AG04450 (cell line): ENCODE measurements at regions not wholly inside any gene's neighbourhood (a gene's known extent, or its start where the extent isn't known, plus 50 kb on each side); places are given as distances from the start of the nearest gene placed in this dataset.

Experiments used
- CTCF ChIA-PET: fragments of 300-600, 350-600 bp; formaldehyde crosslinking; extraction: SDS; loops from one replicate; lab custom pipeline; 2022; ENCODE audit warnings: antibody characterized with exemption, inconsistent platforms; lab: Charles Lee
- POLR2A ChIA-PET: fragments of 350-600 bp; formaldehyde crosslinking; extraction: SDS; loops from one replicate; lab custom pipeline; 2021; ENCODE audit warnings: antibody characterized with exemption, inconsistent platforms; lab: Yijun Ruan, JAX
- DNase-seq: peaks from one replicate; pipeline ENCODE4 v3.0.0-alpha.2; 2011; ENCODE audit warnings: low read depth, low spot score
- H3K27ac ChIP-seq: one replicate; pipeline ENCODE4 v1.5.1; 2012; ENCODE audit warnings: low read depth, low read length, control low read depth
- H3K27me3 ChIP-seq: one replicate; pipeline ENCODE4 v1.6.0; 2012; ENCODE audit warnings: low read length; ENCODE audit not compliant: control insufficient read depth, insufficient read depth
- H3K4me3 ChIP-seq: 2 replicates; pipeline ENCODE4 v1.5.1; 2011; ENCODE audit warnings: mild to moderate bottlenecking, low read depth, low read length, control low read depth
- H3K9me3 ChIP-seq: 2 replicates; pipeline ENCODE4 v1.5.1; 2012; ENCODE audit warnings: low read length; ENCODE audit not compliant: control insufficient read depth, insufficient read depth
- TF ChIP-seq, protein P1 (sequence below): IDR thresholded peaks from 2 replicates; pipeline ENCODE4 v1.5.1; 2011; ENCODE audit warnings: low read depth, low read length, control low read depth, inconsistent platforms

- TF ChIP-seq, protein P1, sequence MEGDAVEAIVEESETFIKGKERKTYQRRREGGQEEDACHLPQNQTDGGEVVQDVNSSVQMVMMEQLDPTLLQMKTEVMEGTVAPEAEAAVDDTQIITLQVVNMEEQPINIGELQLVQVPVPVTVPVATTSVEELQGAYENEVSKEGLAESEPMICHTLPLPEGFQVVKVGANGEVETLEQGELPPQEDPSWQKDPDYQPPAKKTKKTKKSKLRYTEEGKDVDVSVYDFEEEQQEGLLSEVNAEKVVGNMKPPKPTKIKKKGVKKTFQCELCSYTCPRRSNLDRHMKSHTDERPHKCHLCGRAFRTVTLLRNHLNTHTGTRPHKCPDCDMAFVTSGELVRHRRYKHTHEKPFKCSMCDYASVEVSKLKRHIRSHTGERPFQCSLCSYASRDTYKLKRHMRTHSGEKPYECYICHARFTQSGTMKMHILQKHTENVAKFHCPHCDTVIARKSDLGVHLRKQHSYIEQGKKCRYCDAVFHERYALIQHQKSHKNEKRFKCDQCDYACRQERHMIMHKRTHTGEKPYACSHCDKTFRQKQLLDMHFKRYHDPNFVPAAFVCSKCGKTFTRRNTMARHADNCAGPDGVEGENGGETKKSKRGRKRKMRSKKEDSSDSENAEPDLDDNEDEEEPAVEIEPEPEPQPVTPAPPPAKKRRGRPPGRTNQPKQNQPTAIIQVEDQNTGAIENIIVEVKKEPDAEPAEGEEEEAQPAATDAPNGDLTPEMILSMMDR: no peak
- H3K27me3 ChIP-seq: no peaks in the 10 kb centered on the region
- H3K27ac ChIP-seq: no peak overlapping the region
- H3K9me3 ChIP-seq: no peaks in the 10 kb centered on the region; the same call in 1 of the 2 replicates
- H3K4me3 ChIP-seq: no peak overlapping the region
- DNase-seq: no peak
- POLR2A ChIA-PET: no interaction called here
- CTCF ChIA-PET: interaction anchor here (0.6 to 1.3 kb wide), 2 partner anchors 14 to 30 kb away, joined by 3 read pairs; no protein-coding TSS in a partner anchor
Observed at GRCh38 chr7:130927564-130927963, 193.6 kb upstream of the KLF14 start.

DNA sequence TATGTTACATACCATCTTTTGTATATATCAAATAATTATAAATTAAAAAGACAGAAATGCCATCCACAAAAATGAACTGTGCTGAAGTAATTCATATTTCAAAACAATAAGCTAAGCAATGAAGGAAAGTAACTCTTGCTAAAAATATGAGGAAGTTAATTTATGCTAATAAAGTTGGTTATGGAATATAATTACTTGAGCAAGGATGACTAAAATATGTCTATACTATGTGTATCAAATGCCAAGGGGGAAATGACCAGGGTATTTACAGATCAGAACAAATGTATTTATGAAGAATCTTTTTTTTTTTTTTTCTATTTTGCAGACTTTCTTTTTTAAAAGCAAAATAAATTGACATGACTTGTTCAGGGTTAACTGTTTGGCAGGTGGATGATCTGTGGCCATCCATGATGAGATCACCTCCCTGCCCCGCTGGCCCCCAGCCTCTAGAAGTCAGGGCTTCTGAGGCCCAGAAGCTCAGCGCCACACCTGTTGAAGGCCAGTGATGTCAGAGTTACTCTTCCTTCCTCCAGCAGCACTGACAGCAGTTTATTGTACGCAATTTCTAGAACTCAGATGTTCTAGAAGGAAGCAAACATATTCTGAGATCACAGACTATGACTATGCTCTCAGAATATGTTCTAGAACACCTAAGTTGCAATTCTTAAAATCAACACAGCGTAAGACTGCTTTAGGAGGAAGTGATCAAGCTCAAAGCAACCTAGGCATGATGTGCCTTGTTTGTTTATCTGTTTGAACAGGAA is 196.1 kb upstream of the KLF14 start:
- Histone ChIP-seq H3K27ac (no peak overlapping the region), H3K9me3 (no peaks in the 10 kb centered on the region; the same call in 1 of the 2 replicates), H3K4me3 (no peak overlapping the region), H3K27me3 (no peaks in the 10 kb centered on the region)
- CTCF ChIA-PET: interaction anchor here (0.5 to 3.0 kb wide), 4 partner anchors 18 to 33 kb away, joined by 3 to 25 read pairs (median 3); no protein-coding TSS in a partner anchor
- no peak for DNase-seq
- TF ChIP-seq, protein P1: no peak
- POLR2A ChIA-PET: interaction anchor here (0.7 to 1.7 kb wide), 3 partner anchors 12 to 25 kb away, joined by 3 to 6 read pairs (median 4); no protein-coding TSS in a partner anchor

- no peak for DNase-seq
- TF ChIP-seq, protein P1: no peak
- Histone ChIP-seq H3K27ac (no peak overlapping the region), H3K9me3 (no peaks in the 10 kb centered on the region; the same call in 1 of the 2 replicates), H3K4me3 (no peak overlapping the region), H3K27me3 (no peaks in the 10 kb centered on the region)
- CTCF ChIA-PET: interaction anchor here (3.0 kb wide), 1 partner anchor 34 kb away, joined by 25 read pairs; no protein-coding TSS in a partner anchor
- POLR2A ChIA-PET: interaction anchor here (0.7 to 1.7 kb wide), 4 partner anchors 13 to 26 kb away, joined by 3 to 6 read pairs (median 4); no protein-coding TSS in a partner anchor
Observed at GRCh38 chr7:130930681-130931080, 196.7 kb upstream of the KLF14 start.

DNA sequence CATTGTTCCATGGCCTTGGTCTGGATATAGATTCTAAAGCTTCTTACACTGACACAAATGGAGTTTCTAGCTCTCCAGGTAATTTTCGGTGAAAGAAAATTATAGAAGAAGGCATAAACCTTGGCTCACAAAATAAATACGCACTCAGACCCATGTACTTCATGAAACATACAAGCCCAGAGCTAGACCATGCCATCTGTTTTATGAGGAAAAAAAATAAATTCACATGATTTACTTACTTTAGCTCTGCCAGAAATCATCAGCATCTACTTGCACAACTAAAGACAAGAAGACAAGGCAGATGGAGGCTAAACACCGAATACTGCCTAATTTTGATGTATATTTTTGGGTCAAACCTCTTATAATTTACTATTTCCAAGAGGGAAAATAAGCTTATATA is 197.4 kb upstream of the KLF14 start:
- Histone ChIP-seq H3K27ac (peak overlapping the region; percentile 39), H3K27me3 (no peaks in the 10 kb centered on the region), H3K9me3 (no peaks in the 10 kb centered on the region; the same call in 1 of the 2 replicates), H3K4me3 (no peak overlapping the region)
- POLR2A ChIA-PET: interaction anchor here (0.6 to 1.7 kb wide), 4 partner anchors 13 to 27 kb away, joined by 3 to 6 read pairs (median 4); no protein-coding TSS in a partner anchor
- CTCF ChIA-PET: interaction anchor here (0.6 to 3.0 kb wide), 3 partner anchors 31 to 109 kb away, joined by 3 to 25 read pairs (median 4); no protein-coding TSS in a partner anchor
- no peak for DNase-seq
- TF ChIP-seq, protein P1: no peak
